ENCODE measurements at regions not wholly inside any gene's neighbourhood (a gene's known extent, or its start where the extent isn't known, plus 50 kb on each side); places are given as distances from the start of the nearest gene placed in this dataset.

- TF ChIP-seq CTCF (IDR thresholded peaks at IDR 0.05) = no peak
- TF ChIP-seq POLR2A (IDR thresholded peaks at IDR 0.05) = no peak
Observed at GRCh38 chr14:101292448-101292847, 268.8 kb upstream of the DIO3 start.
